DOHH2 (cell line): ENCODE measurements at regions not wholly inside any gene's neighbourhood (a gene's known extent, or its start where the extent isn't known, plus 50 kb on each side); places are given as distances from the start of the nearest gene placed in this dataset.

ENCODE experiments used
- H3F3A ChIP-seq: fragments of 200-600 bp; sonication (generic), shearing (Covaris generic); 2 replicates; pipeline ENCODE4 v1.6.0; 2016; ENCODE audit warnings: antibody characterized with exemption, mild to moderate bottlenecking; ENCODE audit not compliant: control insufficient read depth, insufficient read depth
- H3K27ac ChIP-seq: fragments of 200-600 bp; sonication (generic); 2 replicates; pipeline ENCODE4 v1.5.1; 2014; ENCODE audit warnings: low read depth, mild to moderate bottlenecking, low read length, moderate library complexity
- H3K27me3 ChIP-seq: fragments of 200-600 bp; sonication (generic); 2 replicates; pipeline ENCODE4 v1.6.1; 2014; ENCODE audit warnings: mild to moderate bottlenecking, low read length, mixed read lengths; ENCODE audit not compliant: control insufficient read depth
- H3K36me3 ChIP-seq: fragments of 200-600 bp; sonication (generic); 2 replicates; pipeline ENCODE4 v1.6.1; 2014; ENCODE audit warnings: mild to moderate bottlenecking, low read length, moderate library complexity, mixed read lengths; ENCODE audit not compliant: control insufficient read depth
- H3K4me1 ChIP-seq: fragments of 200-600 bp; sonication (generic); 2 replicates; pipeline ENCODE4 v1.6.1; 2014; ENCODE audit warnings: mild to moderate bottlenecking, low read length, mixed read lengths; ENCODE audit not compliant: control insufficient read depth
- H3K4me2 ChIP-seq: fragments of 200-600 bp; sonication (generic); 2 replicates; pipeline ENCODE4 v1.6.0; 2014; ENCODE audit warnings: mild to moderate bottlenecking, low read length, moderate library complexity
- H3K4me3 ChIP-seq: fragments of 200-600 bp; sonication (generic); 2 replicates; pipeline ENCODE4 v1.5.1; 2014; ENCODE audit warnings: mild to moderate bottlenecking, low read length, mixed read lengths
- H3K79me2 ChIP-seq: fragments of 200-600 bp; sonication (generic); 2 replicates; pipeline ENCODE4 v1.6.1; 2014; ENCODE audit warnings: mild to moderate bottlenecking, low read length, mixed read lengths; ENCODE audit not compliant: control insufficient read depth
- H3K9me2 ChIP-seq: fragments of 200-600 bp; sonication (generic); replicated peaks from 2 replicates; pipeline ENCODE4 v1.6.1; 2014; ENCODE audit warnings: mild to moderate bottlenecking, low read length, mixed read lengths; ENCODE audit not compliant: control insufficient read depth
- H3K9me3 ChIP-seq: fragments of 200-600 bp; sonication (generic); 2 replicates; pipeline ENCODE4 v1.6.1; 2014; ENCODE audit warnings: antibody characterized with exemption, low read length, mixed read lengths; ENCODE audit not compliant: control insufficient read depth, insufficient read depth
- H4K20me1 ChIP-seq: fragments of 200-600 bp; sonication (generic); 2 replicates; pipeline ENCODE4 v1.6.0; 2014; ENCODE audit warnings: low read depth, mild to moderate bottlenecking, antibody characterized with exemption, low read length, moderate library complexity; ENCODE audit not compliant: control insufficient read depth, insufficient read depth
- CTCF ChIP-seq: fragments of 200-600 bp; sonication (generic); IDR thresholded peaks from one replicate; pipeline ENCODE4 v1.5.1; 2014; ENCODE audit warnings: antibody characterized with exemption, mild to moderate bottlenecking, low read depth, low read length; ENCODE audit not compliant: poor library complexity, severe bottlenecking
- EZH2phosphoT487 ChIP-seq: fragments of 200-600 bp; sonication (generic); IDR thresholded peaks from 2 replicates; pipeline ENCODE4 v1.6.1; 2017; ENCODE audit warnings: borderline replicate concordance, mild to moderate bottlenecking, antibody characterized with exemption, low read length, moderate library complexity, mixed read lengths

- TF ChIP-seq CTCF (no peak), EZH2phosphoT487 (no peak)
- H3K4me3 ChIP-seq: no peak overlapping the region
- no peaks in the 10 kb centered on the region for H3K9me2 ChIP-seq
- H3K36me3 ChIP-seq: no peaks in the 10 kb centered on the region
- no peak overlapping the region for H3K4me2 ChIP-seq
- peaks cover 9% of the 10 kb centered on the region for H3K9me3 ChIP-seq
- no peaks in the 10 kb centered on the region for H3K4me1 ChIP-seq
- H3K27me3 ChIP-seq: no peaks in the 10 kb centered on the region
- no peaks in the 10 kb centered on the region for H3K79me2 ChIP-seq
- no peaks in the 10 kb centered on the region for H3F3A ChIP-seq
- H4K20me1 ChIP-seq: no peaks in the 10 kb centered on the region
- H3K27ac ChIP-seq: no peak overlapping the region
Measured at GRCh38 chr7:34277803-34278199, 372.5 kb downstream of the BMPER start.

- H4K20me1 ChIP-seq: no peaks in the 10 kb centered on the region
- H3K27ac ChIP-seq: no peak overlapping the region
- H3K9me2 ChIP-seq: no peaks in the 10 kb centered on the region
- no peak overlapping the region for H3K4me3 ChIP-seq
- H3K79me2 ChIP-seq: no peaks in the 10 kb centered on the region
- H3K27me3 ChIP-seq: no peaks in the 10 kb centered on the region
- H3K4me2 ChIP-seq: no peak overlapping the region
- no peaks in the 10 kb centered on the region for H3F3A ChIP-seq
- TF ChIP-seq CTCF: peak; percentile 39
- no peak for TF ChIP-seq EZH2phosphoT487
- no peaks in the 10 kb centered on the region for H3K36me3 ChIP-seq
- peaks cover 9% of the 10 kb centered on the region for H3K9me3 ChIP-seq
- H3K4me1 ChIP-seq: no peaks in the 10 kb centered on the region
Measured at GRCh38 chr7:34281260-34281659, 375.9 kb downstream of the BMPER start.

- TF ChIP-seq CTCF (no peak), EZH2phosphoT487 (no peak)
- H3K4me1 ChIP-seq: no peaks in the 10 kb centered on the region
Measured at GRCh38 chr7:34282271-34282670, 375.7 kb upstream of the NPSR1 start.

GRCh38 chr7:34296663-34297062 is 361.4 kb upstream of the NPSR1 start:
- no peak overlapping the region for H3K27ac ChIP-seq
- H3K79me2 ChIP-seq: no peaks in the 10 kb centered on the region

More at GRCh38 chr7:34282271-34282670, 375.7 kb upstream of the NPSR1 start:
- no peak overlapping the region for H3K4me2 ChIP-seq
- H3F3A ChIP-seq: no peaks in the 10 kb centered on the region
- no peaks in the 10 kb centered on the region for H3K9me2 ChIP-seq
- H3K4me3 ChIP-seq: no peak overlapping the region
- H3K79me2 ChIP-seq: no peaks in the 10 kb centered on the region
- no peaks in the 10 kb centered on the region for H4K20me1 ChIP-seq
- H3K27me3 ChIP-seq: no peaks in the 10 kb centered on the region
- peaks cover 9% of the 10 kb centered on the region for H3K9me3 ChIP-seq
- no peak overlapping the region for H3K27ac ChIP-seq
- H3K36me3 ChIP-seq: no peaks in the 10 kb centered on the region

More at GRCh38 chr7:34296663-34297062, 361.4 kb upstream of the NPSR1 start:
- no peaks in the 10 kb centered on the region for H3K27me3 ChIP-seq
- no peak overlapping the region for H3K4me3 ChIP-seq
- no peaks in the 10 kb centered on the region for H4K20me1 ChIP-seq
- no peaks in the 10 kb centered on the region; the same call in 1 of the 2 replicates for H3K9me2 ChIP-seq
- TF ChIP-seq CTCF (no peak), EZH2phosphoT487 (no peak)
- no peaks in the 10 kb centered on the region for H3K36me3 ChIP-seq
- H3K9me3 ChIP-seq: no peaks in the 10 kb centered on the region
- no peaks in the 10 kb centered on the region for H3F3A ChIP-seq
- H3K4me2 ChIP-seq: no peak overlapping the region
- H3K4me1 ChIP-seq: no peaks in the 10 kb centered on the region
